ENCODE measurements at regions not wholly inside any gene's neighbourhood (a gene's known extent, or its start where the extent isn't known, plus 50 kb on each side); places are given as distances from the start of the nearest gene placed in this dataset.

DNA sequence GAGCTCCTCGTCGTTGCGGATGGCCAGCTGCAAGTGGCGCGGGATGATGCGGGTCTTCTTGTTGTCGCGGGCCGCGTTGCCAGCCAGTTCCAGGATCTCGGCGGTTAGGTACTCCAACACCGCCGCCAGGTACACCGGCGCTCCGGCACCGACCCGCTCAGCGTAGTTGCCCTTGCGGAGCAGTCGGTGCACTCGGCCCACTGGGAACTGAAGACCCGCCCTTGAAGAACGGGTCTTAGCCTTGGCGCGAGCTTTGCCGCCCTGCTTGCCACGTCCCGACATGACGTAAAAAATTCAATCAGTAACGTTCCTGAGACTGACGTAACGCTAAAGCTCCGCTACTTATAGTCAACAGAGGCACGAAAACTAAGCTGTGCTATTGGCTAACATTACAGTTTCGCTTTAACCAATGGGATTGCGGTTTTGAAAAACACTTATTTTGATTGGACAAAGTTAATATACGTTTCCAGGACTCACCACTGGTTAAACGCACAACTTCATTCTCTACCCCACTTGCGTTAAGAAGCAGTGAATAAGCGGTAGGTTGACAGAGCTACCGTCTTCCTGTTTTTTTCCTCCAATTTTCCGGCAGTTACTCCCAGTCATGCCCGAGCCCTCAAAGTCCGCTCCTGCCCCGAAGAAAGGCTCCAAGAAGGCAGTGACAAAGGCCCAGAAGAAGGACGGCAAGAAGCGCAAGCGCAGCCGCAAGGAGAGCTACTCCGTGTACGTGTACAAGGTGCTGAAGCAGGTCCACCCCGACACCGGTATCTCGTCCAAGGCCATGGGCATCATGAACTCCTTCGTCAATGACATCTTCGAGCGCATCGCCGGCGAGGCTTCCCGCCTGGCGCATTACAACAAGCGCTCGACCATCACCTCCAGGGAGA, 73.9 kb downstream of the OR2B2 start:
- peak; percentile 100 for DNase-seq (ENCODE audit: low spot score)
- FAIRE-seq = peak; percentile 96
- peak overlapping the region; percentile 79 to 84 (median 83) for H3K4me3 ChIP-seq (replicated peaks in 1 of 3; ENCODE audit: insufficient read depth in 1 of 3, low read depth in 2 of 3, low read length in 3 of 3)
- no peak overlapping the region for H2AFZ ChIP-seq (ENCODE audit: low read length)
- H3K9me3 ChIP-seq (ENCODE audit: low read length) = no peaks in the 10 kb centered on the region
- in situ Hi-C loops (cut with HindIII; ENCODE audit: extremely low pct_ligation_motif_present, low pct_unique_long_range_greater_than_20kb) (loop anchor here (5.0 to 10.0 kb wide), 2 partner anchors 54 to 1634 kb away; a partner anchor contains a TSS), intact Hi-C loops (cut with micrococcal nuclease; ENCODE audit: unreplicated experiment) (loop anchor here (1.0 to 10.0 kb wide), 4 partner anchors 26 to 1716 kb away; a partner anchor contains a TSS)
- ChIA-PET CTCF (ENCODE audit: low intra/inter-chr PET ratio, low total read pairs) (no interaction called here), POLR2A (interaction anchor here (0.5 to 6.7 kb wide), 41 partner anchors 9 to 1846 kb away, joined by 3 to 323 read pairs (median 7); partner anchors contain the start of genes TRIM27, ZKSCAN8, ZNF184 and ZSCAN31)
- H3K4me1 ChIP-seq (ENCODE audit: insufficient read depth, low read length) = peaks cover 34% of the 10 kb centered on the region
- peaks cover 30% of the 10 kb centered on the region for H3K79me2 ChIP-seq (ENCODE audit: insufficient read depth, low read length)
- WGBS (ENCODE audit: low lambda C conversion rate) = 2% methylated on average over 19 of the region's 66 CpGs
- peak overlapping the region; percentile 92 for H3K27ac ChIP-seq (ENCODE audit: extremely low read length, insufficient read depth, low read length)
- BruUV-seq (replicated peaks) = TSS peak; percentile 92
- H3K36me3 ChIP-seq (replicated peaks in 1 of 2; ENCODE audit: control insufficient read depth in 1 of 2, insufficient read depth in 2 of 2, low read length in 2 of 2) = peaks cover 0 to 2% of the 10 kb centered on the region in 2 experiments; a peak in 1 of 5 replicates
- peak overlapping the region; percentile 100 for H3K4me2 ChIP-seq (ENCODE audit: low read depth, low read length)
- ATAC-seq = peak; percentile 87
- no peaks in the 10 kb centered on the region for H4K20me1 ChIP-seq (ENCODE audit: insufficient read depth, low read length)
- H3K27me3 ChIP-seq (ENCODE audit: control insufficient read depth in 1 of 2, insufficient read depth in 2 of 2, low read length in 2 of 2) = no peaks in the 10 kb centered on the region; a peak in 1 of 5 replicates
- H3K9ac ChIP-seq (ENCODE audit: insufficient read depth, low read depth, low read length) = peak overlapping the region; percentile 93
- no peak for TF ChIP-seq ZNF207 (IDR thresholded peaks at IDR 0.05; ENCODE audit: borderline replicate concordance)
- TF ChIP-seq GATAD2A (CRISPR knock-in tag; IDR thresholded peaks at IDR 0.05) = peak; percentile 80
- TF ChIP-seq, protein P1, sequence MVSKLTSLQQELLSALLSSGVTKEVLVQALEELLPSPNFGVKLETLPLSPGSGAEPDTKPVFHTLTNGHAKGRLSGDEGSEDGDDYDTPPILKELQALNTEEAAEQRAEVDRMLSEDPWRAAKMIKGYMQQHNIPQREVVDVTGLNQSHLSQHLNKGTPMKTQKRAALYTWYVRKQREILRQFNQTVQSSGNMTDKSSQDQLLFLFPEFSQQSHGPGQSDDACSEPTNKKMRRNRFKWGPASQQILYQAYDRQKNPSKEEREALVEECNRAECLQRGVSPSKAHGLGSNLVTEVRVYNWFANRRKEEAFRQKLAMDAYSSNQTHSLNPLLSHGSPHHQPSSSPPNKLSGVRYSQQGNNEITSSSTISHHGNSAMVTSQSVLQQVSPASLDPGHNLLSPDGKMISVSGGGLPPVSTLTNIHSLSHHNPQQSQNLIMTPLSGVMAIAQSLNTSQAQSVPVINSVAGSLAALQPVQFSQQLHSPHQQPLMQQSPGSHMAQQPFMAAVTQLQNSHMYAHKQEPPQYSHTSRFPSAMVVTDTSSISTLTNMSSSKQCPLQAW (CRISPR knock-in tag; IDR thresholded peaks at IDR 0.05) = peak; percentile 47; the same call in 1 of the 2 replicates
- no peak; the same call in 1 of the 2 replicates for TF ChIP-seq HOXA9 (CRISPR knock-in tag; IDR thresholded peaks at IDR 0.05; ENCODE audit: borderline replicate concordance)
- TF ChIP-seq, protein P2, sequence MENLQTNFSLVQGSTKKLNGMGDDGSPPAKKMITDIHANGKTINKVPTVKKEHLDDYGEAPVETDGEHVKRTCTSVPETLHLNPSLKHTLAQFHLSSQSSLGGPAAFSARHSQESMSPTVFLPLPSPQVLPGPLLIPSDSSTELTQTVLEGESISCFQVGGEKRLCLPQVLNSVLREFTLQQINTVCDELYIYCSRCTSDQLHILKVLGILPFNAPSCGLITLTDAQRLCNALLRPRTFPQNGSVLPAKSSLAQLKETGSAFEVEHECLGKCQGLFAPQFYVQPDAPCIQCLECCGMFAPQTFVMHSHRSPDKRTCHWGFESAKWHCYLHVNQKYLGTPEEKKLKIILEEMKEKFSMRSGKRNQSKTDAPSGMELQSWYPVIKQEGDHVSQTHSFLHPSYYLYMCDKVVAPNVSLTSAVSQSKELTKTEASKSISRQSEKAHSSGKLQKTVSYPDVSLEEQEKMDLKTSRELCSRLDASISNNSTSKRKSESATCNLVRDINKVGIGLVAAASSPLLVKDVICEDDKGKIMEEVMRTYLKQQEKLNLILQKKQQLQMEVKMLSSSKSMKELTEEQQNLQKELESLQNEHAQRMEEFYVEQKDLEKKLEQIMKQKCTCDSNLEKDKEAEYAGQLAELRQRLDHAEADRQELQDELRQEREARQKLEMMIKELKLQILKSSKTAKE (CRISPR knock-in tag; IDR thresholded peaks at IDR 0.05; ENCODE audit: borderline replicate concordance) = no peak
- no peak for TF ChIP-seq SP140L (CRISPR knock-in tag; IDR thresholded peaks at IDR 0.05; ENCODE audit: borderline replicate concordance)
- TF ChIP-seq PBX3 (CRISPR knock-in tag; IDR thresholded peaks at IDR 0.05; ENCODE audit: borderline replicate concordance) = no peak
- peak; percentile 90 for TF ChIP-seq CC2D1A (CRISPR knock-in tag; IDR thresholded peaks at IDR 0.05)
- TF ChIP-seq POLR2A (IDR thresholded peaks at IDR 0.05; ENCODE audit: insufficient read depth in 1 of 2, low read depth in 2 of 2, low read length in 2 of 2) = peak; percentile 82 to 99
- no peak for TF ChIP-seq ZNF577 (CRISPR knock-in tag; IDR thresholded peaks at IDR 0.05; ENCODE audit: borderline replicate concordance, low read depth)
- TF ChIP-seq FOSL2 (CRISPR knock-in tag; IDR thresholded peaks at IDR 0.05) = peak; percentile 48
- TF ChIP-seq REST (IDR thresholded peaks at IDR 0.05; ENCODE audit: borderline replicate concordance in 1 of 2, low read depth in 1 of 2, low read length in 2 of 2) = peak in 1 of 2 experiments; percentile 65; a peak in 2 of 4 replicates
- peak; percentile 13; the same call in 1 of the 2 replicates for TF ChIP-seq KLF11 (CRISPR knock-in tag; IDR thresholded peaks at IDR 0.05)
- TF ChIP-seq THYN1 (CRISPR knock-in tag; IDR thresholded peaks at IDR 0.05; ENCODE audit: borderline replicate concordance, low read depth) = no peak

All from HepG2 (cell line).